SK-N-SH (cell line): ENCODE measurements at regions not wholly inside any gene's neighbourhood (a gene's known extent, or its start where the extent isn't known, plus 50 kb on each side); places are given as distances from the start of the nearest gene placed in this dataset.

Experiments
- CTCF ChIA-PET: fragments of 300-600, 350-600 bp; formaldehyde crosslinking; extraction: SDS; loops from one replicate; lab custom pipeline; 2021; lab: Yijun Ruan, JAX
- POLR2A ChIA-PET: fragments of 350-600 bp; sonication (Branson Sonifier 250); formaldehyde crosslinking; extraction: SDS; loops from one replicate; lab custom pipeline; 2020; ENCODE audit warnings: antibody characterized with exemption, inconsistent platforms; lab: Yijun Ruan, JAX
- DNase-seq: peaks from one replicate; pipeline ENCODE4 v3.0.0; 2012
- H2AFZ ChIP-seq: fragments of 200-600 bp; sonication (generic); 2 replicates; pipeline ENCODE4 v1.8.1; 2016; ENCODE audit warnings: antibody characterized with exemption, mild to moderate bottlenecking, low read depth
- H3F3A ChIP-seq: fragments of 200-600 bp; sonication (generic); replicated peaks from 2 replicates; pipeline ENCODE3; 2016; ENCODE audit warnings: antibody characterized with exemption, mild to moderate bottlenecking; ENCODE audit not compliant: insufficient read depth
- H3K27ac ChIP-seq, 2 experiments: fragments of 200-500 bp in 1 of 2; fragments of 200-600 bp in 1 of 2; sonication (Bioruptor generic) in 1 of 2; sonication (generic), shearing (Covaris generic) in 1 of 2; 2 replicates each; pipeline versions ENCODE4 v1.5.1 to v1.6.1; 2014 to 2016; ENCODE audit warnings: low read depth in 2 of 2, inconsistent platforms in 1 of 2, low read length in 1 of 2, mild to moderate bottlenecking in 1 of 2, mixed read lengths in 1 of 2
- H3K27me3 ChIP-seq: fragments of 200-600 bp; sonication (generic), shearing (Covaris generic); 2 replicates; pipeline ENCODE4 v1.6.1; 2016; ENCODE audit warnings: mixed run types; ENCODE audit not compliant: insufficient read depth
- H3K36me3 ChIP-seq, 2 experiments: fragments of 200-500 bp in 1 of 2; fragments of 200-600 bp in 1 of 2; sonication (Bioruptor generic) in 1 of 2; sonication (generic) in 1 of 2; replicated peaks in 1 of 2; 2 replicates each; pipeline versions ENCODE3 to v1.5.1; 2014 to 2016; ENCODE audit warnings: low read length in 1 of 2, mild to moderate bottlenecking in 1 of 2; ENCODE audit not compliant: insufficient read depth in 2 of 2, control insufficient read depth in 1 of 2
- H3K4me1 ChIP-seq, 2 experiments: fragments of 200-500 bp in 1 of 2; fragments of 200-600 bp in 1 of 2; sonication (Bioruptor generic) in 1 of 2; sonication (generic), shearing (Covaris generic) in 1 of 2; 2 replicates each; pipeline versions ENCODE4 v1.5.1 to v1.6.1; 2014 to 2016; ENCODE audit warnings: low read depth in 1 of 2, low read length in 1 of 2, mixed run types in 1 of 2; ENCODE audit not compliant: insufficient read depth in 2 of 2, control insufficient read depth in 1 of 2
- H3K4me2 ChIP-seq: fragments of 200-600 bp; sonication (generic), shearing (Covaris generic); 2 replicates; pipeline ENCODE4 v1.6.1; 2017; ENCODE audit warnings: mixed run types
- H3K4me3 ChIP-seq, 2 experiments: fragments of 200-500 bp in 1 of 2; fragments of 200-600 bp in 1 of 2; sonication (Bioruptor generic) in 1 of 2; sonication (generic), shearing (Covaris generic) in 1 of 2; 2 replicates each; pipeline versions ENCODE4 v1.5.1 to v1.8.1; 2014 to 2016; ENCODE audit warnings: low read depth in 2 of 2, inconsistent platforms in 1 of 2, low read length in 1 of 2, mild to moderate bottlenecking in 1 of 2, mixed read lengths in 1 of 2, moderate library complexity in 1 of 2
- H3K79me2 ChIP-seq: fragments of 200-600 bp; sonication (generic); 2 replicates; pipeline ENCODE4 v1.8.1; 2017; ENCODE audit warnings: mild to moderate bottlenecking; ENCODE audit not compliant: insufficient read depth
- H3K9ac ChIP-seq: fragments of 200-600 bp; sonication (generic); 2 replicates; pipeline ENCODE4 v1.6.1; 2017; ENCODE audit warnings: mixed run types
- H3K9me2 ChIP-seq: fragments of 200-600 bp; sonication (generic); 2 replicates; pipeline ENCODE4 v1.6.1; 2017; ENCODE audit warnings: mixed run types
- H3K9me3 ChIP-seq: fragments of 200-600 bp; sonication (generic); 2 replicates; pipeline ENCODE4 v1.6.1; 2017; ENCODE audit warnings: mixed run types, mild to moderate bottlenecking, moderate library complexity
- H4K20me1 ChIP-seq: fragments of 200-600 bp; sonication (generic); 2 replicates; pipeline ENCODE4 v1.6.1; 2017; ENCODE audit warnings: mild to moderate bottlenecking, mixed run types; ENCODE audit not compliant: insufficient read depth
- CHD2 ChIP-seq: fragments of 150-350 bp; IDR thresholded peaks from 2 replicates; pipeline ENCODE4 v1.6.1; 2018; ENCODE audit warnings: low read length; ENCODE audit not compliant: partially characterized antibody
- CTCF ChIP-seq: fragments of 200-600 bp; sonication (generic); IDR thresholded peaks from 2 replicates; pipeline ENCODE4 v1.6.1; 2017; ENCODE audit warnings: antibody characterized with exemption, mild to moderate bottlenecking, moderate library complexity
- EP300 ChIP-seq, 2 experiments: IDR thresholded peaks; 2 replicates each; pipeline versions ENCODE4 v1.4.0 to v1.6.1; 2012; ENCODE audit warnings: borderline replicate concordance in 1 of 2, low read depth in 1 of 2, low read length in 1 of 2
- EZH2phosphoT487 ChIP-seq: fragments of 200-600 bp; sonication (generic); IDR thresholded peaks from 2 replicates; pipeline ENCODE4 v1.6.1; 2017; ENCODE audit warnings: low read depth, mixed run types, mild to moderate bottlenecking, antibody characterized with exemption, moderate library complexity, borderline replicate concordance
- FOXM1 ChIP-seq: IDR thresholded peaks from 2 replicates; pipeline ENCODE4 v1.4.0; 2012; ENCODE audit warnings: low read depth, mild to moderate bottlenecking
- JUND ChIP-seq: IDR thresholded peaks from 2 replicates; pipeline ENCODE4 v1.4.0; 2012
- MEF2A ChIP-seq: IDR thresholded peaks from 2 replicates; pipeline ENCODE4 v1.4.0; 2012; ENCODE audit warnings: low read depth, borderline replicate concordance
- MXI1 ChIP-seq: IDR thresholded peaks from 2 replicates; pipeline ENCODE4 v1.6.1; 2012; ENCODE audit warnings: mild to moderate bottlenecking, low read depth, low read length, improper control_type of control experiment
- NFIC ChIP-seq: IDR thresholded peaks from 2 replicates; pipeline ENCODE4 v1.4.0; 2012; ENCODE audit warnings: borderline replicate concordance
- NRF1 ChIP-seq: IDR thresholded peaks from 2 replicates; pipeline ENCODE4 v1.6.1; 2012; ENCODE audit warnings: low read depth, mild to moderate bottlenecking, low read length
- PBX3 ChIP-seq: IDR thresholded peaks from 2 replicates; pipeline ENCODE4; 2012
- POLR2AphosphoS5 ChIP-seq: IDR thresholded peaks from 2 replicates; pipeline ENCODE4 v1.6.1; 2012; ENCODE audit warnings: low read depth, low read length
- RCOR1 ChIP-seq: fragments of 150-350 bp; IDR thresholded peaks from 2 replicates; pipeline ENCODE4 v1.6.1; 2017; ENCODE audit warnings: antibody characterized with exemption, low read length
- RXRA ChIP-seq: IDR thresholded peaks from 2 replicates; pipeline ENCODE4 v1.4.0; 2012; ENCODE audit warnings: low read depth, mild to moderate bottlenecking, borderline replicate concordance
- SIN3A ChIP-seq: IDR thresholded peaks from 2 replicates; pipeline ENCODE4 v1.6.1; 2012; ENCODE audit warnings: low read depth, mild to moderate bottlenecking, low read length, moderate library complexity, borderline replicate concordance
- SMC3 ChIP-seq: IDR thresholded peaks from 2 replicates; pipeline ENCODE4 v1.6.1; 2012; ENCODE audit warnings: low read depth, low read length, improper control_type of control experiment
- TAF1 ChIP-seq: IDR thresholded peaks from 2 replicates; pipeline ENCODE4 v1.6.1; 2012; ENCODE audit warnings: low read depth, mild to moderate bottlenecking, low read length, moderate library complexity, borderline replicate concordance
- TCF12 ChIP-seq: IDR thresholded peaks from 2 replicates; pipeline ENCODE4 v1.4.0; 2012
- TEAD4 ChIP-seq: IDR thresholded peaks from 2 replicates; pipeline ENCODE4 v1.4.0; 2012; ENCODE audit warnings: mild to moderate bottlenecking, borderline replicate concordance; ENCODE audit not compliant: insufficient read depth
- USF1 ChIP-seq: IDR thresholded peaks from 2 replicates; pipeline ENCODE4 v1.4.0; 2012; ENCODE audit warnings: low read depth, borderline replicate concordance
- USF2 ChIP-seq: fragments of 150-350 bp; IDR thresholded peaks from 2 replicates; pipeline ENCODE4 v1.6.1; 2017; ENCODE audit warnings: antibody characterized with exemption, low read length, low read depth, borderline replicate concordance
- YY1 ChIP-seq: IDR thresholded peaks from 2 replicates; pipeline ENCODE4 v1.4.0; 2012; ENCODE audit warnings: low read depth, mild to moderate bottlenecking
- WGBS: methylation state at CpG from one replicate; pipeline ENCODE4 v1.1.6; 2017; ENCODE audit warnings: low lambda C conversion rate; 5-methylcytosine and 5-hydroxymethylcytosine counted together
- TF ChIP-seq, protein P1 (sequence below): IDR thresholded peaks from 2 replicates; pipeline ENCODE4 v1.4.0; 2012; ENCODE audit warnings: low read depth, borderline replicate concordance

DNA sequence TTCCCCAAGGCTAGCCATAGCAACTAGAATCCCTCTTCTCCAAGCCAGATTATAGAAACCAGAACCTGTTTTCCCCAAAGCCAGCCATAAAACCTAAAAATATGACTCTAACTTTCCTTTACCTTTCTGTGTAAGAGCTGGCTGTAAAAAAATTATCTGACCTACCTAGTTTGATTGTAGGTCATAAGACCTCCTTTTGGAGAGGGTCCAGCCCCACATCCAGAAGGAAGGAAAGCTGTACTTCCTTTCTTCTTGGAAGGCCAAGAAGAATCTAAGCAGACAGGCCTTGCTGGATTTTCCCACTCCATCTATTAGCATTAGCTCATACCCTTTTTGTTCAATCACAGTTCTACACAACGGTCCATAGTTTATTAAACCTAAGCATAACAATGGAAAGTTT is 1006.3 kb downstream of the SORCS3 start:
- H3K9ac ChIP-seq: no peak overlapping the region
- no peaks in the 10 kb centered on the region for H3K79me2 ChIP-seq
- DNase-seq: no peak
- H4K20me1 ChIP-seq: no peaks in the 10 kb centered on the region
- no peaks in the 10 kb centered on the region for H3K27me3 ChIP-seq
- CTCF ChIA-PET: no interaction called here
- no peak overlapping the region for H3K27ac ChIP-seq
- no peaks in the 10 kb centered on the region for H3K9me2 ChIP-seq
- no peaks in the 10 kb centered on the region; a peak in 1 of 4 replicates for H3K4me1 ChIP-seq
- TF ChIP-seq RXRA: no peak
- TF ChIP-seq USF1: no peak
- no peak for TF ChIP-seq TAF1
- TF ChIP-seq RCOR1: no peak
- TF ChIP-seq FOXM1: no peak
- no peak for TF ChIP-seq USF2
- no peak for TF ChIP-seq MEF2A
- no peak for TF ChIP-seq CHD2
- no peak for TF ChIP-seq YY1
- TF ChIP-seq, protein P1, sequence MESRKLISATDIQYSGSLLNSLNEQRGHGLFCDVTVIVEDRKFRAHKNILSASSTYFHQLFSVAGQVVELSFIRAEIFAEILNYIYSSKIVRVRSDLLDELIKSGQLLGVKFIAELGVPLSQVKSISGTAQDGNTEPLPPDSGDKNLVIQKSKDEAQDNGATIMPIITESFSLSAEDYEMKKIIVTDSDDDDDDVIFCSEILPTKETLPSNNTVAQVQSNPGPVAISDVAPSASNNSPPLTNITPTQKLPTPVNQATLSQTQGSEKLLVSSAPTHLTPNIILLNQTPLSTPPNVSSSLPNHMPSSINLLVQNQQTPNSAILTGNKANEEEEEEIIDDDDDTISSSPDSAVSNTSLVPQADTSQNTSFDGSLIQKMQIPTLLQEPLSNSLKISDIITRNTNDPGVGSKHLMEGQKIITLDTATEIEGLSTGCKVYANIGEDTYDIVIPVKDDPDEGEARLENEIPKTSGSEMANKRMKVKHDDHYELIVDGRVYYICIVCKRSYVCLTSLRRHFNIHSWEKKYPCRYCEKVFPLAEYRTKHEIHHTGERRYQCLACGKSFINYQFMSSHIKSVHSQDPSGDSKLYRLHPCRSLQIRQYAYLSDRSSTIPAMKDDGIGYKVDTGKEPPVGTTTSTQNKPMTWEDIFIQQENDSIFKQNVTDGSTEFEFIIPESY: no peak
- TF ChIP-seq SMC3: no peak
- TF ChIP-seq NRF1: no peak
- no peak for TF ChIP-seq POLR2AphosphoS5
- TF ChIP-seq EZH2phosphoT487: no peak
- no peak for TF ChIP-seq JUND
- H3K4me2 ChIP-seq: no peak overlapping the region
- no peaks in the 10 kb centered on the region for H3K36me3 ChIP-seq
- H3F3A ChIP-seq: no peaks in the 10 kb centered on the region
- no peak overlapping the region for H3K4me3 ChIP-seq
- WGBS: 16% methylated on average over 1 of the region's 1 CpG
- no peaks in the 10 kb centered on the region; the same call in 1 of the 2 replicates for H3K9me3 ChIP-seq
- POLR2A ChIA-PET: no interaction called here
- no peak overlapping the region for H2AFZ ChIP-seq

- no peaks in the 10 kb centered on the region for H4K20me1 ChIP-seq
- H3F3A ChIP-seq: no peaks in the 10 kb centered on the region
- H3K27me3 ChIP-seq: no peaks in the 10 kb centered on the region
- no peak overlapping the region for H3K4me2 ChIP-seq
- ChIA-PET CTCF (no interaction called here), POLR2A (no interaction called here)
- no peaks in the 10 kb centered on the region for H3K79me2 ChIP-seq
- no peaks in the 10 kb centered on the region; the same call in 1 of the 2 replicates for H3K9me3 ChIP-seq
- DNase-seq: no peak
- H3K4me3 ChIP-seq: no peak overlapping the region
- no peak overlapping the region for H3K27ac ChIP-seq
- no peaks in the 10 kb centered on the region for H3K4me1 ChIP-seq
- no peaks in the 10 kb centered on the region for H3K9me2 ChIP-seq
- WGBS: 38% methylated on average over 2 of the region's 2 CpGs
- no peak overlapping the region for H2AFZ ChIP-seq
- no peak overlapping the region for H3K9ac ChIP-seq
- no peaks in the 10 kb centered on the region for H3K36me3 ChIP-seq
- TF ChIP-seq MXI1 (no peak), JUND (no peak), RCOR1 (no peak), USF2 (no peak), EP300 (IDR thresholded peaks at IDR 0.05; ENCODE audit: borderline replicate concordance in 1 of 2, low read depth in 1 of 2, low read length in 1 of 2) (no peak), CTCF (no peak), PBX3 (no peak), TCF12 (no peak), SIN3A (no peak), NFIC (no peak), TEAD4 (no peak)
Observed at GRCh38 chr10:105644978-105645377, 1003.9 kb downstream of the SORCS3 start.
